ENCODE measurements at regions not wholly inside any gene's neighbourhood (a gene's known extent, or its start where the extent isn't known, plus 50 kb on each side); places are given as distances from the start of the nearest gene placed in this dataset.

DNA sequence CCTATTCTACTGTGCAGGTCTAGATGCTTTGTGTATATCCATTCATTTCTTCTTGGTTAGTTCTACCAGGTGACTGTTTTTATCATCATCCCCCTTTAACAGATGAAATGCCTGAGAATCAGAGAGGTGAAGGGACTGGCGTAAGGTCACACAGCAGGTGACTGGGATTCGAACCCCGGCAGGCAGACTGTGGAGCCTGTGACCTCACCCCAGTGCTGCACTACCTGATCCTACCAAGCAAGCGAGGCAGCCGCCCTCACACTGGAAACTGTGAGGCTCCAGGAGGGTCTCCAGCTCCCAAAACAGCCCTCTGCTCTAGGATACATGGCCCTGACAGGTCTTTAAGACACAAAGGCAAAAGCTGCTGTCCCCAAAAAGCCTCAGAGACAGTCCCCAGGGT is 91.7 kb downstream of the CHST1 start (continued):
- TF ChIP-seq, protein P1, sequence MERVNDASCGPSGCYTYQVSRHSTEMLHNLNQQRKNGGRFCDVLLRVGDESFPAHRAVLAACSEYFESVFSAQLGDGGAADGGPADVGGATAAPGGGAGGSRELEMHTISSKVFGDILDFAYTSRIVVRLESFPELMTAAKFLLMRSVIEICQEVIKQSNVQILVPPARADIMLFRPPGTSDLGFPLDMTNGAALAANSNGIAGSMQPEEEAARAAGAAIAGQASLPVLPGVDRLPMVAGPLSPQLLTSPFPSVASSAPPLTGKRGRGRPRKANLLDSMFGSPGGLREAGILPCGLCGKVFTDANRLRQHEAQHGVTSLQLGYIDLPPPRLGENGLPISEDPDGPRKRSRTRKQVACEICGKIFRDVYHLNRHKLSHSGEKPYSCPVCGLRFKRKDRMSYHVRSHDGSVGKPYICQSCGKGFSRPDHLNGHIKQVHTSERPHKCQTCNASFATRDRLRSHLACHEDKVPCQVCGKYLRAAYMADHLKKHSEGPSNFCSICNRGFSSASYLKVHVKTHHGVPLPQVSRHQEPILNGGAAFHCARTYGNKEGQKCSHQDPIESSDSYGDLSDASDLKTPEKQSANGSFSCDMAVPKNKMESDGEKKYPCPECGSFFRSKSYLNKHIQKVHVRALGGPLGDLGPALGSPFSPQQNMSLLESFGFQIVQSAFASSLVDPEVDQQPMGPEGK (CRISPR knock-in tag; IDR thresholded peaks at IDR 0.05; ENCODE audit: borderline replicate concordance): no peak
- no peak for TF ChIP-seq RARB (CRISPR knock-in tag; IDR thresholded peaks at IDR 0.05)
- no peak for TF ChIP-seq GLIS3 (CRISPR knock-in tag; IDR thresholded peaks at IDR 0.05)
- TF ChIP-seq ZNF565 (CRISPR knock-in tag; conservative IDR thresholded peaks at IDR 0.05; ENCODE audit: low read depth): no peak
- no peak for TF ChIP-seq ZNF8 (CRISPR knock-in tag; IDR thresholded peaks at IDR 0.05)
- TF ChIP-seq ZC3H10 (CRISPR knock-in tag; IDR thresholded peaks at IDR 0.05): no peak

DNA sequence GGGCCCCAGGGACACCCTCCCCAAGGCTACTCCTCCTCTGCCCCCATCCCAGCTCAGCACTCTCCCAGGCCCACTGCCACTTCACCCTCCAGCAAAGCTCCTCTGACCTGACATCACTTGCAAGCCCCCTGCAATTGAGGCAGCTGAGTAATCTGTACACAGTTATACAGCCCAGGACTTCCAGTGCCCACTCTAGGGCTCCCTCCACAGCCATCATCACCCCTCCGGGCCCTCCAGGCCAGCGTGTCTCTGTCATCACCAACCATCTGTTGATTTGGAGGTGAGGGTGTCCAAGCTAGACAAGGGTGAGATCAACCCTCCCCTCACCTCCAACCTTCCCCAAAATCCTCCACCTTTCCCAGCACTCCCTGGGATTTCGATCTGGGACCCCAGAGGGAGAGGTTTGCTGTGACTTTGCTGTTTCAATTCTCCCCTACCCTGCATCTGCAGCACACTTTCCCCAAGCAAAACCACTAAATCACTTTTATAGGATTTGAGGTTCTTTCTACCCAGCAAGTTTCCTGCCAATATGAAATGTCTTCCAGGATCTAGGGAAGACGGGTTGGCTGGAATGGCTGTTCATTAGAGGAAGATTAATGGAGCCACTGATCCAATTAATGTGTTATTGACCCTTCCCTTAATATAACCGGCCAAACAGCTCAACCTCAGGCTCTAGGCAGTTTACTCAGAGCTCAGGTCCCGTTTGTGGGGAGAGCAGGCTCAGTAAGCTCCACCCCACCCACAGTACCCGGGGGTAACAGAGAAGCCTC is 92.9 kb downstream of the CHST1 start:
- no peak for TF ChIP-seq ISL1 (CRISPR knock-in tag; IDR thresholded peaks at IDR 0.05)
- TF ChIP-seq GLIS3 (CRISPR knock-in tag; IDR thresholded peaks at IDR 0.05): no peak
- TF ChIP-seq, protein P2, sequence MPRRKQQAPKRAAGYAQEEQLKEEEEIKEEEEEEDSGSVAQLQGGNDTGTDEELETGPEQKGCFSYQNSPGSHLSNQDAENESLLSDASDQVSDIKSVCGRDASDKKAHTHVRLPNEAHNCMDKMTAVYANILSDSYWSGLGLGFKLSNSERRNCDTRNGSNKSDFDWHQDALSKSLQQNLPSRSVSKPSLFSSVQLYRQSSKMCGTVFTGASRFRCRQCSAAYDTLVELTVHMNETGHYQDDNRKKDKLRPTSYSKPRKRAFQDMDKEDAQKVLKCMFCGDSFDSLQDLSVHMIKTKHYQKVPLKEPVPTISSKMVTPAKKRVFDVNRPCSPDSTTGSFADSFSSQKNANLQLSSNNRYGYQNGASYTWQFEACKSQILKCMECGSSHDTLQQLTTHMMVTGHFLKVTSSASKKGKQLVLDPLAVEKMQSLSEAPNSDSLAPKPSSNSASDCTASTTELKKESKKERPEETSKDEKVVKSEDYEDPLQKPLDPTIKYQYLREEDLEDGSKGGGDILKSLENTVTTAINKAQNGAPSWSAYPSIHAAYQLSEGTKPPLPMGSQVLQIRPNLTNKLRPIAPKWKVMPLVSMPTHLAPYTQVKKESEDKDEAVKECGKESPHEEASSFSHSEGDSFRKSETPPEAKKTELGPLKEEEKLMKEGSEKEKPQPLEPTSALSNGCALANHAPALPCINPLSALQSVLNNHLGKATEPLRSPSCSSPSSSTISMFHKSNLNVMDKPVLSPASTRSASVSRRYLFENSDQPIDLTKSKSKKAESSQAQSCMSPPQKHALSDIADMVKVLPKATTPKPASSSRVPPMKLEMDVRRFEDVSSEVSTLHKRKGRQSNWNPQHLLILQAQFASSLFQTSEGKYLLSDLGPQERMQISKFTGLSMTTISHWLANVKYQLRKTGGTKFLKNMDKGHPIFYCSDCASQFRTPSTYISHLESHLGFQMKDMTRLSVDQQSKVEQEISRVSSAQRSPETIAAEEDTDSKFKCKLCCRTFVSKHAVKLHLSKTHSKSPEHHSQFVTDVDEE (CRISPR knock-in tag; IDR thresholded peaks at IDR 0.05): no peak
- TF ChIP-seq ZFP30 (CRISPR knock-in tag; IDR thresholded peaks at IDR 0.05): no peak
- no peak for TF ChIP-seq TOX (CRISPR knock-in tag; IDR thresholded peaks at IDR 0.05; ENCODE audit: borderline replicate concordance)
- TF ChIP-seq RARB (CRISPR knock-in tag; IDR thresholded peaks at IDR 0.05): no peak
- TF ChIP-seq, protein P3, sequence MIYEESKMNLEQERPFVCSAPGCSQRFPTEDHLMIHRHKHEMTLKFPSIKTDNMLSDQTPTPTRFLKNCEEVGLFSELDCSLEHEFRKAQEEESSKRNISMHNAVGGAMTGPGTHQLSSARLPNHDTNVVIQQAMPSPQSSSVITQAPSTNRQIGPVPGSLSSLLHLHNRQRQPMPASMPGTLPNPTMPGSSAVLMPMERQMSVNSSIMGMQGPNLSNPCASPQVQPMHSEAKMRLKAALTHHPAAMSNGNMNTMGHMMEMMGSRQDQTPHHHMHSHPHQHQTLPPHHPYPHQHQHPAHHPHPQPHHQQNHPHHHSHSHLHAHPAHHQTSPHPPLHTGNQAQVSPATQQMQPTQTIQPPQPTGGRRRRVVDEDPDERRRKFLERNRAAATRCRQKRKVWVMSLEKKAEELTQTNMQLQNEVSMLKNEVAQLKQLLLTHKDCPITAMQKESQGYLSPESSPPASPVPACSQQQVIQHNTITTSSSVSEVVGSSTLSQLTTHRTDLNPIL (CRISPR knock-in tag; IDR thresholded peaks at IDR 0.05; ENCODE audit: low read depth): no peak
- TF ChIP-seq, protein P1 (CRISPR knock-in tag; IDR thresholded peaks at IDR 0.05; ENCODE audit: borderline replicate concordance): no peak
- TF ChIP-seq BACH2 (CRISPR knock-in tag; IDR thresholded peaks at IDR 0.05; ENCODE audit: borderline replicate concordance): no peak
- no peak for TF ChIP-seq OSR1 (CRISPR knock-in tag; IDR thresholded peaks at IDR 0.05)
- TF ChIP-seq ZC3H10 (CRISPR knock-in tag; IDR thresholded peaks at IDR 0.05): no peak
- no peak for ATAC-seq

DNA sequence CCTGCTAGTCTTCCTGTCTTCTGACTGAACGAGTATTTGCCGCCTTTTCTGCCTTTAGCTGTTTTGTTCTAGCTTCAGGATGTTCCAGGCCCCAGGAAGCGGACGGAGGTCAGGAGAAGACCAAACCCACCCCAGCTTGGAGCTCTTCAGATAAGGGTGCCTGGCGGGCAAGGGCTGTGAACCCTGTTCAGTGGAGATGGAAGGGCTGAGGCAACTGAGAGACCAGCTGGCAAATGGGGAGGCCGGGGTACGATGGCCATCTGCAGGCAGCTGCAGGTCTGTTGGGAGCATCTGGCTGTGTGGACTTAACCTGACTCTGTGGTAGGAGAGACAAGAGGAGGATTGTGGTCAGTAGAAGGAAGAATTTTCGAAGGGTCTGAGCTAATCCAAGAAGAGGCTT is 95.6 kb downstream of the CHST1 start:
- TF ChIP-seq ZFP3 (CRISPR knock-in tag; IDR thresholded peaks at IDR 0.05): no peak
- no peak for TF ChIP-seq TOX (CRISPR knock-in tag; IDR thresholded peaks at IDR 0.05; ENCODE audit: borderline replicate concordance)
- no peak for TF ChIP-seq CSDC2 (CRISPR knock-in tag; IDR thresholded peaks at IDR 0.05)
- TF ChIP-seq BACH2 (CRISPR knock-in tag; IDR thresholded peaks at IDR 0.05; ENCODE audit: borderline replicate concordance): no peak
- TF ChIP-seq, protein P1 (CRISPR knock-in tag; IDR thresholded peaks at IDR 0.05; ENCODE audit: borderline replicate concordance): no peak
- TF ChIP-seq RARB (CRISPR knock-in tag; IDR thresholded peaks at IDR 0.05): no peak
- TF ChIP-seq ZFP30 (CRISPR knock-in tag; IDR thresholded peaks at IDR 0.05): no peak
- TF ChIP-seq, protein P3 (CRISPR knock-in tag; IDR thresholded peaks at IDR 0.05; ENCODE audit: low read depth): no peak
- TF ChIP-seq TCF4 (CRISPR knock-in tag; IDR thresholded peaks at IDR 0.05; ENCODE audit: borderline replicate concordance): no peak
- TF ChIP-seq ISL1 (CRISPR knock-in tag; IDR thresholded peaks at IDR 0.05): no peak
- ATAC-seq: no peak
